IMR-90 (cell line): ENCODE measurements at regions not wholly inside any gene's neighbourhood (a gene's known extent, or its start where the extent isn't known, plus 50 kb on each side); places are given as distances from the start of the nearest gene placed in this dataset.

ENCODE experiments used
- ATAC-seq: fragments of 200-7000 bp; cut with Tn5 transposase; 2 replicates; pipeline ENCODE4 v1.9.1; 2020; ENCODE audit warnings: low read depth, mild to moderate bottlenecking, moderate library complexity
- BruUV-seq: library from RNA; stranded (reverse); fragments of 400-500 nt; replicated peaks from 2 replicates; lab custom pipeline; 2021; lab: Mats Ljungman, UMichigan
- CTCF ChIA-PET: fragments of 300-600 bp; formaldehyde crosslinking; extraction: SDS; loops from one replicate; lab custom pipeline; 2021; ENCODE audit warnings: antibody characterized with exemption; lab: Yijun Ruan, JAX
- POLR2A ChIA-PET: fragments of 300-600 bp; sonication (Branson Sonifier 250); formaldehyde crosslinking; loops from one replicate; lab custom pipeline; 2022; ENCODE audit warnings: antibody characterized with exemption; ENCODE audit not compliant: unreplicated experiment; lab: Charles Lee
- DNase-seq: peaks from one replicate; pipeline ENCODE4 v3.0.0; 2013
- H2AFZ ChIP-seq: replicated peaks from 2 replicates; pipeline ENCODE3; 2013; ENCODE audit warnings: low read length, mild to moderate bottlenecking; ENCODE audit not compliant: poor library complexity
- H2AK5ac ChIP-seq: 2 replicates; pipeline ENCODE4 v1.6.1; 2013; ENCODE audit warnings: low read depth, low read length, inconsistent platforms
- H2AK9ac ChIP-seq: replicated peaks from 2 replicates; pipeline ENCODE3; 2013; ENCODE audit warnings: mild to moderate bottlenecking, low read depth, low read length, moderate library complexity; ENCODE audit not compliant: poor library complexity
- H2BK120ac ChIP-seq: 2 replicates; pipeline ENCODE4 v1.6.1; 2013; ENCODE audit warnings: low read depth, low read length, inconsistent platforms
- H2BK15ac ChIP-seq: 3 replicates; pipeline ENCODE4 v1.6.1; 2013; ENCODE audit warnings: low read depth, low read length, inconsistent platforms
- H2BK20ac ChIP-seq: 2 replicates; pipeline ENCODE4 v1.6.1; 2013; ENCODE audit warnings: low read depth, mild to moderate bottlenecking, inconsistent platforms, low read length, moderate library complexity
- H2BK5ac ChIP-seq: 2 replicates; pipeline ENCODE4 v1.6.1; 2013; ENCODE audit warnings: mild to moderate bottlenecking, low read depth, low read length, inconsistent platforms; ENCODE audit not compliant: poor library complexity, severe bottlenecking
- H3K14ac ChIP-seq: replicated peaks from 2 replicates; pipeline ENCODE4 v1.6.1; 2013; ENCODE audit warnings: low read depth, low read length, inconsistent platforms
- H3K18ac ChIP-seq: 2 replicates; pipeline ENCODE4 v1.6.1; 2013; ENCODE audit warnings: low read depth, low read length, control low read depth
- H3K23ac ChIP-seq: 2 replicates; pipeline ENCODE4 v1.6.1; 2013; ENCODE audit warnings: low read depth, low read length, inconsistent platforms
- H3K27ac ChIP-seq: 2 replicates; pipeline ENCODE4 v1.5.1; 2013; ENCODE audit warnings: mild to moderate bottlenecking, control low read depth, low read length; ENCODE audit not compliant: insufficient read depth
- H3K27me3 ChIP-seq: 2 replicates; pipeline ENCODE4 v1.6.1; 2013; ENCODE audit warnings: low read length; ENCODE audit not compliant: control insufficient read depth, insufficient read depth
- H3K36me3 ChIP-seq: 2 replicates; pipeline ENCODE4 v1.6.1; 2013; ENCODE audit warnings: low read length, mixed read lengths; ENCODE audit not compliant: control insufficient read depth, insufficient read depth
- H3K4ac ChIP-seq: 2 replicates; pipeline ENCODE4 v1.6.1; 2013; ENCODE audit warnings: low read depth, low read length, inconsistent platforms
- H3K4me1 ChIP-seq: 2 replicates; pipeline ENCODE4 v1.6.1; 2013; ENCODE audit warnings: low read length, mixed read lengths; ENCODE audit not compliant: control insufficient read depth, insufficient read depth
- H3K4me2 ChIP-seq: 2 replicates; pipeline ENCODE4 v1.6.1; 2013; ENCODE audit warnings: low read depth, mild to moderate bottlenecking, control low read depth, low read length, moderate library complexity
- H3K4me3 ChIP-seq: 2 replicates; pipeline ENCODE4 v1.5.1; 2013; ENCODE audit warnings: low read depth, mild to moderate bottlenecking, control low read depth, low read length, moderate library complexity; ENCODE audit not compliant: insufficient read depth
- H3K56ac ChIP-seq: 2 replicates; pipeline ENCODE4 v1.6.1; 2013; ENCODE audit warnings: low read length, inconsistent platforms; ENCODE audit not compliant: insufficient read depth; ENCODE audit errors: extremely low read depth
- H3K79me1 ChIP-seq, 2 experiments: 2 replicates each; pipeline ENCODE4 v1.6.1; 2013; ENCODE audit warnings: low read length in 2 of 2, inconsistent platforms in 1 of 2, low read depth in 1 of 2
- H3K9ac ChIP-seq: 2 replicates; pipeline ENCODE4 v1.6.1; 2013; ENCODE audit warnings: low read depth, low read length, control low read depth
- H3K9me1 ChIP-seq: 2 replicates; pipeline ENCODE4 v1.6.1; 2013; ENCODE audit warnings: low read length, inconsistent platforms; ENCODE audit not compliant: insufficient read depth
- H3K9me3 ChIP-seq: 2 replicates; pipeline ENCODE4 v1.6.1; 2013; ENCODE audit warnings: low read length; ENCODE audit not compliant: control insufficient read depth, insufficient read depth
- H4K20me1 ChIP-seq: 2 replicates; pipeline ENCODE4 v1.6.1; 2013; ENCODE audit warnings: low read length, inconsistent platforms; ENCODE audit not compliant: insufficient read depth
- H4K5ac ChIP-seq: 2 replicates; pipeline ENCODE4 v1.6.1; 2013; ENCODE audit warnings: mild to moderate bottlenecking, low read depth, low read length, control low read depth
- H4K8ac ChIP-seq, 2 experiments: 2 replicates each; pipeline ENCODE4 v1.6.1; 2013; ENCODE audit warnings: low read depth in 2 of 2, low read length in 2 of 2, control low read depth in 1 of 2, inconsistent platforms in 1 of 2
- H4K91ac ChIP-seq: 2 replicates; pipeline ENCODE4 v1.6.1; 2013; ENCODE audit warnings: low read depth, low read length, inconsistent platforms; ENCODE audit not compliant: insufficient read depth
- BHLHE40 ChIP-seq: fragments of 150-350 bp; IDR thresholded peaks from 2 replicates; pipeline ENCODE4 v1.6.1; 2016; ENCODE audit warnings: mild to moderate bottlenecking, low read depth, low read length
- CEBPB ChIP-seq: IDR thresholded peaks from 2 replicates; pipeline ENCODE4 v1.6.1; 2012; ENCODE audit warnings: low read depth, low read length, improper control_type of control experiment
- CHD1 ChIP-seq: IDR thresholded peaks from 2 replicates; pipeline ENCODE4 v1.6.1; 2012; ENCODE audit warnings: low read depth, low read length, improper control_type of control experiment
- FOS ChIP-seq: fragments of 150-350 bp; IDR thresholded peaks from 2 replicates; pipeline ENCODE4 v1.6.1; 2016; ENCODE audit warnings: low read depth, low read length
- MAFK ChIP-seq: IDR thresholded peaks from 2 replicates; pipeline ENCODE4 v1.6.1; 2012; ENCODE audit warnings: low read depth, low read length, improper control_type of control experiment
- MAZ ChIP-seq: IDR thresholded peaks from 2 replicates; pipeline ENCODE4 v1.6.1; 2012; ENCODE audit warnings: low read depth, mild to moderate bottlenecking, low read length, improper control_type of control experiment, moderate library complexity, borderline replicate concordance
- MXI1 ChIP-seq: IDR thresholded peaks from 2 replicates; pipeline ENCODE4 v1.6.1; 2012; ENCODE audit warnings: low read depth, mild to moderate bottlenecking, low read length, moderate library complexity, borderline replicate concordance
- NFE2L2 ChIP-seq: fragments of 150-350 bp; IDR thresholded peaks from 2 replicates; pipeline ENCODE4 v1.6.1; 2016; ENCODE audit warnings: low read depth, mild to moderate bottlenecking, low read length
- POLR2A ChIP-seq: IDR thresholded peaks from 2 replicates; pipeline ENCODE4 v1.6.1; 2012; ENCODE audit warnings: mild to moderate bottlenecking, low read depth, low read length
- RAD21 ChIP-seq: IDR thresholded peaks from 2 replicates; pipeline ENCODE4 v1.6.1; 2012; ENCODE audit warnings: low read length, improper control_type of control experiment
- RCOR1 ChIP-seq: IDR thresholded peaks from 2 replicates; pipeline ENCODE4 v1.6.1; 2012; ENCODE audit warnings: mild to moderate bottlenecking, low read length, improper control_type of control experiment; ENCODE audit not compliant: insufficient replicate concordance
- RFX5 ChIP-seq: IDR thresholded peaks from 2 replicates; pipeline ENCODE4 v1.8.0; 2012; ENCODE audit warnings: low read depth, mild to moderate bottlenecking, low read length, moderate library complexity
- SMC3 ChIP-seq: fragments of 150-350 bp; IDR thresholded peaks from 2 replicates; pipeline ENCODE4 v1.6.1; 2016; ENCODE audit warnings: low read depth, mild to moderate bottlenecking, antibody characterized with exemption, low read length, moderate library complexity
- WGBS, 2 experiments: methylation state at CpG; one replicate each; pipeline versions ENCODE4 v1.1.5 to v1.1.7; 2013; ENCODE audit warnings: missing lambda C conversion rate in 2 of 2; ENCODE audit not compliant: insufficient read length in 1 of 2; ENCODE audit errors: extremely low coverage in 2 of 2; 5-methylcytosine and 5-hydroxymethylcytosine counted together
- dilution Hi-C: fragments of 300-500 bp; cut with HindIII; formaldehyde crosslinking; loops from one replicate; pipeline ENCODE4 v1.14.3; 2018; ENCODE audit warnings: low sequenced_read_pairs; ENCODE audit not compliant: unreplicated experiment
- in situ Hi-C: fragments of 300-500 bp; cut with MboI; formaldehyde crosslinking; loops from 3 replicates; pipeline ENCODE4 v1.14.3; 2019; ENCODE audit warnings: low sequenced_read_pairs, inconsistent platforms, mixed read lengths
- intact Hi-C: fragments of 100-400 bp; cut with micrococcal nuclease; formaldehyde crosslinking; loops from 2 replicates; pipeline ENCODE4 v1.10.0; 2022
- TF ChIP-seq, protein P1 (sequence below): conservative IDR thresholded peaks from 2 replicates; pipeline ENCODE4 v1.5.1; 2012; ENCODE audit warnings: mild to moderate bottlenecking, low read depth, low read length, improper control_type of control experiment
- TF ChIP-seq, protein P2 (sequence below): fragments of 150-350 bp; IDR thresholded peaks from 2 replicates; pipeline ENCODE4 v1.6.1; 2017; ENCODE audit warnings: mild to moderate bottlenecking, antibody characterized with exemption, low read length, low read depth
- TF ChIP-seq, protein P3 (sequence below): fragments of 150-350 bp; IDR thresholded peaks from 2 replicates; pipeline ENCODE4 v1.6.1; 2016; ENCODE audit warnings: low read depth, mild to moderate bottlenecking, low read length, moderate library complexity, borderline replicate concordance

DNA sequence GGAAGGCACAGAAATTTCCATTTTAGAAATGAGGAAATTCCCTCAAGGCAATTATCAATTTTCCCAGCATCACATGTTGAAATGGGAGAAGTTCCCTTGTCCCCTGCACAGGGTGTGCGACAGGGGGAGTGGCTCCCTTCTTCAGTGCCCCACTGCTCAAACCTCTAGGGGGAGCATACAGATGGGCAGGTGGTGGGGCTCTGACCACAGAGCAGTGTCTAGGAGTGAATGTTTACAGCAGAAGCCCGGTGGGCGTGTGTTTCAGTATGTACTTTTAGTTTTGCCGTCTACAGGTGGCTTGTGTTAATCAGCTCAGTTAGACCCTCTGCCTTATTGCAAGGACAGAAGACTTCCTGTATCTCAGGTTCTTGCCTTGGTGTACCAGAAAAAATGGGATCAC is 493.7 kb upstream of the PLXNA2 start:
- no peak for TF ChIP-seq RAD21
- TF ChIP-seq FOS = no peak
- TF ChIP-seq SMC3 = no peak
- no peak for TF ChIP-seq RFX5
- TF ChIP-seq RCOR1 = no peak
- no peak for TF ChIP-seq NFE2L2
- no peak for TF ChIP-seq MAZ
- TF ChIP-seq CEBPB = no peak
- no peak for TF ChIP-seq CHD1
- no peak for TF ChIP-seq POLR2A
- TF ChIP-seq, protein P1, sequence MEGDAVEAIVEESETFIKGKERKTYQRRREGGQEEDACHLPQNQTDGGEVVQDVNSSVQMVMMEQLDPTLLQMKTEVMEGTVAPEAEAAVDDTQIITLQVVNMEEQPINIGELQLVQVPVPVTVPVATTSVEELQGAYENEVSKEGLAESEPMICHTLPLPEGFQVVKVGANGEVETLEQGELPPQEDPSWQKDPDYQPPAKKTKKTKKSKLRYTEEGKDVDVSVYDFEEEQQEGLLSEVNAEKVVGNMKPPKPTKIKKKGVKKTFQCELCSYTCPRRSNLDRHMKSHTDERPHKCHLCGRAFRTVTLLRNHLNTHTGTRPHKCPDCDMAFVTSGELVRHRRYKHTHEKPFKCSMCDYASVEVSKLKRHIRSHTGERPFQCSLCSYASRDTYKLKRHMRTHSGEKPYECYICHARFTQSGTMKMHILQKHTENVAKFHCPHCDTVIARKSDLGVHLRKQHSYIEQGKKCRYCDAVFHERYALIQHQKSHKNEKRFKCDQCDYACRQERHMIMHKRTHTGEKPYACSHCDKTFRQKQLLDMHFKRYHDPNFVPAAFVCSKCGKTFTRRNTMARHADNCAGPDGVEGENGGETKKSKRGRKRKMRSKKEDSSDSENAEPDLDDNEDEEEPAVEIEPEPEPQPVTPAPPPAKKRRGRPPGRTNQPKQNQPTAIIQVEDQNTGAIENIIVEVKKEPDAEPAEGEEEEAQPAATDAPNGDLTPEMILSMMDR = no peak
- TF ChIP-seq, protein P2, sequence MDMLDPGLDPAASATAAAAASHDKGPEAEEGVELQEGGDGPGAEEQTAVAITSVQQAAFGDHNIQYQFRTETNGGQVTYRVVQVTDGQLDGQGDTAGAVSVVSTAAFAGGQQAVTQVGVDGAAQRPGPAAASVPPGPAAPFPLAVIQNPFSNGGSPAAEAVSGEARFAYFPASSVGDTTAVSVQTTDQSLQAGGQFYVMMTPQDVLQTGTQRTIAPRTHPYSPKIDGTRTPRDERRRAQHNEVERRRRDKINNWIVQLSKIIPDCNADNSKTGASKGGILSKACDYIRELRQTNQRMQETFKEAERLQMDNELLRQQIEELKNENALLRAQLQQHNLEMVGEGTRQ = no peak
- no peak for TF ChIP-seq MAFK
- TF ChIP-seq, protein P3, sequence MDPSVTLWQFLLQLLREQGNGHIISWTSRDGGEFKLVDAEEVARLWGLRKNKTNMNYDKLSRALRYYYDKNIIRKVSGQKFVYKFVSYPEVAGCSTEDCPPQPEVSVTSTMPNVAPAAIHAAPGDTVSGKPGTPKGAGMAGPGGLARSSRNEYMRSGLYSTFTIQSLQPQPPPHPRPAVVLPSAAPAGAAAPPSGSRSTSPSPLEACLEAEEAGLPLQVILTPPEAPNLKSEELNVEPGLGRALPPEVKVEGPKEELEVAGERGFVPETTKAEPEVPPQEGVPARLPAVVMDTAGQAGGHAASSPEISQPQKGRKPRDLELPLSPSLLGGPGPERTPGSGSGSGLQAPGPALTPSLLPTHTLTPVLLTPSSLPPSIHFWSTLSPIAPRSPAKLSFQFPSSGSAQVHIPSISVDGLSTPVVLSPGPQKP = no peak
- TF ChIP-seq MXI1 = no peak
- no peak for TF ChIP-seq BHLHE40
- intact Hi-C loops = no loop called here
- H3K4me3 ChIP-seq = no peak overlapping the region
- no peak overlapping the region for H4K8ac ChIP-seq
- 74% methylated on average over 3 of the region's 4 CpGs; no CpG with 5 or more reads in 1 of the 2 experiments for WGBS, 2 experiments
- no peaks in the 10 kb centered on the region for H3K4me1 ChIP-seq
- H3K14ac ChIP-seq = no peak overlapping the region
- no peaks in the 10 kb centered on the region for H3K79me1 ChIP-seq
- no peak overlapping the region for H3K4me2 ChIP-seq
- H3K27ac ChIP-seq = no peak overlapping the region
- no peak overlapping the region for H3K56ac ChIP-seq
- H2AFZ ChIP-seq = no peak overlapping the region
- H3K9me1 ChIP-seq = no peaks in the 10 kb centered on the region
- in situ Hi-C loops = no loop called here
- no peak overlapping the region for H2BK5ac ChIP-seq
- H3K18ac ChIP-seq = no peak overlapping the region
- ChIA-PET POLR2A (no interaction called here), CTCF (no interaction called here)
- H2AK9ac ChIP-seq = no peak overlapping the region
- H3K23ac ChIP-seq = no peak overlapping the region
- H3K27me3 ChIP-seq = no peaks in the 10 kb centered on the region
- no peak overlapping the region for H4K91ac ChIP-seq
- ATAC-seq (no peak), DNase-seq (no peak)
- peaks cover 8% of the 10 kb centered on the region for H3K9me3 ChIP-seq
- no peak overlapping the region for H3K9ac ChIP-seq
- H3K36me3 ChIP-seq = no peaks in the 10 kb centered on the region
- H4K5ac ChIP-seq = no peak overlapping the region
- H2AK5ac ChIP-seq = no peak overlapping the region
- no peaks in the 10 kb centered on the region for H4K20me1 ChIP-seq
- no TSS peak for BruUV-seq
- H3K4ac ChIP-seq = no peak overlapping the region
- H2BK120ac ChIP-seq = no peak overlapping the region
- no peak overlapping the region for H2BK15ac ChIP-seq
- dilution Hi-C loops = no loop called here
- no peak overlapping the region for H2BK20ac ChIP-seq
